ENCODE measurements at regions not wholly inside any gene's neighbourhood (a gene's known extent, or its start where the extent isn't known, plus 50 kb on each side); places are given as distances from the start of the nearest gene placed in this dataset.
"Not testable (repeated sequence)": the region's sequence is repeated elsewhere in the genome, so short reads cannot be mapped to it uniquely, and the experiment has no call there.

- H3K36me3 ChIP-seq; DNase-seq; H3K9me3 ChIP-seq; in situ Hi-C loops (cut with MboI; ENCODE audit: low sequenced_read_pairs in 4 of 4); H3K4me1 ChIP-seq; H3K27me3 ChIP-seq; intact Hi-C loops (cut with DNase I; ENCODE audit: low total_unique reads); H3K27ac ChIP-seq; H3K4me3 ChIP-seq: not testable (repeated sequence)
- ATAC-seq: peak; percentile 65 to 91
- TF ChIP-seq CTCF (IDR thresholded peaks at IDR 0.05 in 4 of 5, conservative IDR thresholded peaks at IDR 0.05 in 1 of 5): peak in 4 of 5 experiments; percentile 6 to 44 (median 17)
Measured at GRCh38 chr16:29094729-29095624, 110.1 kb downstream of the LAT start.

GRCh38 chr16:29094325-29094724, 109.5 kb downstream of the LAT start:
- H3K27ac ChIP-seq; ATAC-seq; H3K27me3 ChIP-seq; H3K4me3 ChIP-seq; H3K9me3 ChIP-seq; intact Hi-C loops (cut with DNase I; ENCODE audit: low total_unique reads); in situ Hi-C loops (cut with MboI; ENCODE audit: low sequenced_read_pairs in 4 of 4); H3K36me3 ChIP-seq; H3K4me1 ChIP-seq; DNase-seq: not testable (repeated sequence)

GRCh38 chr16:29089679-29090078, 104.8 kb downstream of the LAT start:
- H3K4me1 ChIP-seq; ATAC-seq; H3K27ac ChIP-seq; H3K27me3 ChIP-seq; H3K4me3 ChIP-seq; DNase-seq; intact Hi-C loops (cut with DNase I; ENCODE audit: low total_unique reads); in situ Hi-C loops (cut with MboI; ENCODE audit: low sequenced_read_pairs in 4 of 4); H3K36me3 ChIP-seq; H3K9me3 ChIP-seq: not testable (repeated sequence)

GRCh38 chr16:29087673-29088072, 102.8 kb downstream of the LAT start:
- H3K9me3 ChIP-seq; H3K4me3 ChIP-seq; H3K4me1 ChIP-seq; intact Hi-C loops (cut with DNase I; ENCODE audit: low total_unique reads); in situ Hi-C loops (cut with MboI; ENCODE audit: low sequenced_read_pairs in 4 of 4); ATAC-seq; DNase-seq; H3K36me3 ChIP-seq; H3K27me3 ChIP-seq; H3K27ac ChIP-seq: not testable (repeated sequence)

- DNase-seq; H3K27ac ChIP-seq; H3K4me1 ChIP-seq; H3K36me3 ChIP-seq; H3K9me3 ChIP-seq; in situ Hi-C loops (cut with MboI; ENCODE audit: low sequenced_read_pairs in 4 of 4); H3K27me3 ChIP-seq; intact Hi-C loops (cut with DNase I; ENCODE audit: low total_unique reads): not testable (repeated sequence)
- peak; percentile 36 to 66 for ATAC-seq
- peak overlapping the region in 2 of 4 donors; percentile 20 to 37 for H3K4me3 ChIP-seq
Measured at GRCh38 chr16:29081829-29082639, 97.2 kb downstream of the LAT start.

GRCh38 chr16:29074554-29075402, 89.9 kb downstream of the LAT start:
- peak; percentile 77 to 89 for ATAC-seq
- in situ Hi-C loops (cut with MboI; ENCODE audit: low sequenced_read_pairs in 4 of 4): not testable (repeated sequence)

GRCh38 chr16:29062235-29062634, 77.4 kb downstream of the LAT start:
- H3K27me3 ChIP-seq; H3K27ac ChIP-seq; H3K9me3 ChIP-seq; H3K36me3 ChIP-seq; H3K4me3 ChIP-seq; H3K4me1 ChIP-seq; ATAC-seq; intact Hi-C loops (cut with DNase I; ENCODE audit: low total_unique reads); in situ Hi-C loops (cut with MboI; ENCODE audit: low sequenced_read_pairs in 4 of 4); DNase-seq: not testable (repeated sequence)

More at GRCh38 chr16:29074554-29075402, 89.9 kb downstream of the LAT start:
- H3K27me3 ChIP-seq; H3K9me3 ChIP-seq; H3K4me1 ChIP-seq; H3K36me3 ChIP-seq; intact Hi-C loops (cut with DNase I; ENCODE audit: low total_unique reads): not testable (repeated sequence)
- Histone ChIP-seq H3K4me3 (peak overlapping the region; percentile 33 to 48 (median 38)), H3K27ac (peak overlapping the region; percentile 59 to 73 (median 70))
- peak; percentile 4 to 16 for DNase-seq

GRCh38 chr16:29061467-29061921, 76.6 kb downstream of the LAT start:
- ATAC-seq; H3K4me1 ChIP-seq; H3K36me3 ChIP-seq; intact Hi-C loops (cut with DNase I; ENCODE audit: low total_unique reads); H3K4me3 ChIP-seq; H3K27me3 ChIP-seq; H3K9me3 ChIP-seq; H3K27ac ChIP-seq; in situ Hi-C loops (cut with MboI; ENCODE audit: low sequenced_read_pairs in 4 of 4); DNase-seq: not testable (repeated sequence)

GRCh38 chr16:29060022-29060810, 75.4 kb downstream of the LAT start:
- H3K4me1 ChIP-seq; ATAC-seq; in situ Hi-C loops (cut with MboI; ENCODE audit: low sequenced_read_pairs in 4 of 4); H3K36me3 ChIP-seq; H3K27ac ChIP-seq; H3K4me3 ChIP-seq; H3K9me3 ChIP-seq; H3K27me3 ChIP-seq; intact Hi-C loops (cut with DNase I; ENCODE audit: low total_unique reads); DNase-seq: not testable (repeated sequence)

Measured in gastrocnemius medialis (tissue), 4 donors.